ENCODE measurements at regions not wholly inside any gene's neighbourhood (a gene's known extent, or its start where the extent isn't known, plus 50 kb on each side); places are given as distances from the start of the nearest gene placed in this dataset.

GRCh38 chr2:225340923-225341322, 58.6 kb upstream of the NYAP2 start:
- TF ChIP-seq YY1 (IDR thresholded peaks at IDR 0.05; ENCODE audit: insufficient read depth, insufficient read length) (no peak), SUZ12 (IDR thresholded peaks at IDR 0.05; ENCODE audit: extremely low read depth, insufficient read depth, insufficient read length) (no peak)
